ENCODE measurements at regions not wholly inside any gene's neighbourhood (a gene's known extent, or its start where the extent isn't known, plus 50 kb on each side); places are given as distances from the start of the nearest gene placed in this dataset.

- Histone ChIP-seq H3K27me3 (replicated peaks; ENCODE audit: insufficient read depth, low read length) (no peaks in the 10 kb centered on the region), H4K20me1 (ENCODE audit: insufficient read depth, low read length) (no peaks in the 10 kb centered on the region), H3K4me2 (ENCODE audit: low read depth, low read length) (no peak overlapping the region), H3K36me3 (replicated peaks; ENCODE audit: insufficient read depth, low read length) (no peaks in the 10 kb centered on the region), H2AFZ (ENCODE audit: low read length) (no peak overlapping the region), H3K4me1 (ENCODE audit: low read length) (no peaks in the 10 kb centered on the region), H3K9ac (ENCODE audit: low read length) (no peak overlapping the region), H3K9me3 (replicated peaks; ENCODE audit: insufficient read depth, low read length) (no peaks in the 10 kb centered on the region), H3K79me2 (ENCODE audit: low read length) (no peaks in the 10 kb centered on the region), H3K27ac (ENCODE audit: low read length) (no peak overlapping the region), H3K4me3 (ENCODE audit: low read length) (no peak overlapping the region), H3K9me2 (replicated peaks; ENCODE audit: insufficient read depth, low read length) (no peaks in the 10 kb centered on the region), H3F3A (ENCODE audit: insufficient read depth, low read length) (no peaks in the 10 kb centered on the region)
- peak; percentile 47 for DNase-seq
- no peak for TF ChIP-seq EZH2phosphoT487 (IDR thresholded peaks at IDR 0.05; ENCODE audit: low read length)
- TF ChIP-seq EZH2 (optimal IDR thresholded peaks at IDR 0.05; ENCODE audit: low read depth, low read length): no peak
- TF ChIP-seq CTCF (IDR thresholded peaks at IDR 0.05; ENCODE audit: low read length): peak; percentile 61
These were observed 238.5 kb upstream of the ERBB4 start for GRCh38 chr2:212777020-212777491.

- TF ChIP-seq EZH2phosphoT487 (IDR thresholded peaks at IDR 0.05; ENCODE audit: low read length) (no peak), CTCF (IDR thresholded peaks at IDR 0.05; ENCODE audit: low read length) (no peak), EZH2 (optimal IDR thresholded peaks at IDR 0.05; ENCODE audit: low read depth, low read length) (no peak)
- Histone ChIP-seq H3K4me3 (ENCODE audit: low read length) (no peak overlapping the region), H3K27ac (ENCODE audit: low read length) (no peak overlapping the region)
These were observed 235.3 kb upstream of the ERBB4 start for GRCh38 chr2:212773808-212774339.

GRCh38 chr2:212770240-212770639, 231.6 kb upstream of the ERBB4 start:
- Histone ChIP-seq H4K20me1 (ENCODE audit: insufficient read depth, low read length) (no peaks in the 10 kb centered on the region), H3K27me3 (replicated peaks; ENCODE audit: insufficient read depth, low read length) (no peaks in the 10 kb centered on the region), H3K4me2 (ENCODE audit: low read depth, low read length) (no peak overlapping the region), H3F3A (ENCODE audit: insufficient read depth, low read length) (no peaks in the 10 kb centered on the region), H3K36me3 (replicated peaks; ENCODE audit: insufficient read depth, low read length) (no peaks in the 10 kb centered on the region), H3K9ac (ENCODE audit: low read length) (no peak overlapping the region), H3K79me2 (ENCODE audit: low read length) (no peaks in the 10 kb centered on the region), H3K4me3 (ENCODE audit: low read length) (no peak overlapping the region), H3K4me1 (ENCODE audit: low read length) (no peaks in the 10 kb centered on the region), H3K9me3 (replicated peaks; ENCODE audit: insufficient read depth, low read length) (no peaks in the 10 kb centered on the region), H2AFZ (ENCODE audit: low read length) (no peak overlapping the region), H3K9me2 (replicated peaks; ENCODE audit: insufficient read depth, low read length) (no peaks in the 10 kb centered on the region), H3K27ac (ENCODE audit: low read length) (no peak overlapping the region)
- TF ChIP-seq EZH2phosphoT487 (IDR thresholded peaks at IDR 0.05; ENCODE audit: low read length): no peak
- TF ChIP-seq CTCF (IDR thresholded peaks at IDR 0.05; ENCODE audit: low read length): no peak
- no peak for TF ChIP-seq EZH2 (optimal IDR thresholded peaks at IDR 0.05; ENCODE audit: low read depth, low read length)
- DNase-seq: no peak

More at GRCh38 chr2:212773808-212774339, 235.3 kb upstream of the ERBB4 start:
- Histone ChIP-seq H3K9me3 (replicated peaks; ENCODE audit: insufficient read depth, low read length) (no peaks in the 10 kb centered on the region), H3K36me3 (replicated peaks; ENCODE audit: insufficient read depth, low read length) (no peaks in the 10 kb centered on the region), H3K9me2 (replicated peaks; ENCODE audit: insufficient read depth, low read length) (no peaks in the 10 kb centered on the region), H3K9ac (ENCODE audit: low read length) (no peak overlapping the region), H3K79me2 (ENCODE audit: low read length) (no peaks in the 10 kb centered on the region), H3F3A (ENCODE audit: insufficient read depth, low read length) (no peaks in the 10 kb centered on the region), H3K4me2 (ENCODE audit: low read depth, low read length) (no peak overlapping the region), H2AFZ (ENCODE audit: low read length) (no peak overlapping the region), H3K27me3 (replicated peaks; ENCODE audit: insufficient read depth, low read length) (no peaks in the 10 kb centered on the region), H3K4me1 (ENCODE audit: low read length) (no peaks in the 10 kb centered on the region), H4K20me1 (ENCODE audit: insufficient read depth, low read length) (no peaks in the 10 kb centered on the region)
- DNase-seq: no peak

Measured in MM.1S (cell line).